ENCODE measurements at regions not wholly inside any gene's neighbourhood (a gene's known extent, or its start where the extent isn't known, plus 50 kb on each side); places are given as distances from the start of the nearest gene placed in this dataset.
"Not testable (repeated sequence)": the region's sequence is repeated elsewhere in the genome, so short reads cannot be mapped to it uniquely, and the experiment has no call there.

DNA sequence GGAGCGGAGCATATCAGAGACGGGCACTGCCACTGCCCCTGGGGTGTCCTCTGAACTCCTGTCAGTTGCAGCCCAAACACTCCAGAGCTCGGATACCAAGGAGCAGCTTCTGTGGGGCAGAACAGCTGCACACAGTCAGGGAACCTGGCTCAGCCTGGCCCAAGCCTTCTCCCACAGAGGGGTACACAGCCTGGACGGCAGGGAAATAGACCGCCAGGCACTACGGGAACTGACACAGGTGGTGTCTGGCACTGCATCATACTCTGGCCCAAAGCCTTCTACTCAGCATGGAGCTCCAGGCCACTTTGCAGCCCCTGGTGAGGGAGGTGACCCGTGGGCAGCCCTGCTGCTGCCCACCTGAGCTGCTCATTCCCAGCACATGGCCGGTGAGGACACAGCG lies 204.5 kb downstream of the CEP170 start:
- TF ChIP-seq, protein P1, sequence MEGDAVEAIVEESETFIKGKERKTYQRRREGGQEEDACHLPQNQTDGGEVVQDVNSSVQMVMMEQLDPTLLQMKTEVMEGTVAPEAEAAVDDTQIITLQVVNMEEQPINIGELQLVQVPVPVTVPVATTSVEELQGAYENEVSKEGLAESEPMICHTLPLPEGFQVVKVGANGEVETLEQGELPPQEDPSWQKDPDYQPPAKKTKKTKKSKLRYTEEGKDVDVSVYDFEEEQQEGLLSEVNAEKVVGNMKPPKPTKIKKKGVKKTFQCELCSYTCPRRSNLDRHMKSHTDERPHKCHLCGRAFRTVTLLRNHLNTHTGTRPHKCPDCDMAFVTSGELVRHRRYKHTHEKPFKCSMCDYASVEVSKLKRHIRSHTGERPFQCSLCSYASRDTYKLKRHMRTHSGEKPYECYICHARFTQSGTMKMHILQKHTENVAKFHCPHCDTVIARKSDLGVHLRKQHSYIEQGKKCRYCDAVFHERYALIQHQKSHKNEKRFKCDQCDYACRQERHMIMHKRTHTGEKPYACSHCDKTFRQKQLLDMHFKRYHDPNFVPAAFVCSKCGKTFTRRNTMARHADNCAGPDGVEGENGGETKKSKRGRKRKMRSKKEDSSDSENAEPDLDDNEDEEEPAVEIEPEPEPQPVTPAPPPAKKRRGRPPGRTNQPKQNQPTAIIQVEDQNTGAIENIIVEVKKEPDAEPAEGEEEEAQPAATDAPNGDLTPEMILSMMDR (IDR thresholded peaks at IDR 0.05) = not testable (repeated sequence)
- not testable (repeated sequence) for TF ChIP-seq POLR2A, EP300 (IDR thresholded peaks at IDR 0.05)

Measured in upper lobe of left lung (tissue), 4 donors.